ENCODE measurements at regions not wholly inside any gene's neighbourhood (a gene's known extent, or its start where the extent isn't known, plus 50 kb on each side); places are given as distances from the start of the nearest gene placed in this dataset.

GRCh38 chr5:87539839-87540238, 127.1 kb upstream of the CCNH start:
- TF ChIP-seq, protein P1, sequence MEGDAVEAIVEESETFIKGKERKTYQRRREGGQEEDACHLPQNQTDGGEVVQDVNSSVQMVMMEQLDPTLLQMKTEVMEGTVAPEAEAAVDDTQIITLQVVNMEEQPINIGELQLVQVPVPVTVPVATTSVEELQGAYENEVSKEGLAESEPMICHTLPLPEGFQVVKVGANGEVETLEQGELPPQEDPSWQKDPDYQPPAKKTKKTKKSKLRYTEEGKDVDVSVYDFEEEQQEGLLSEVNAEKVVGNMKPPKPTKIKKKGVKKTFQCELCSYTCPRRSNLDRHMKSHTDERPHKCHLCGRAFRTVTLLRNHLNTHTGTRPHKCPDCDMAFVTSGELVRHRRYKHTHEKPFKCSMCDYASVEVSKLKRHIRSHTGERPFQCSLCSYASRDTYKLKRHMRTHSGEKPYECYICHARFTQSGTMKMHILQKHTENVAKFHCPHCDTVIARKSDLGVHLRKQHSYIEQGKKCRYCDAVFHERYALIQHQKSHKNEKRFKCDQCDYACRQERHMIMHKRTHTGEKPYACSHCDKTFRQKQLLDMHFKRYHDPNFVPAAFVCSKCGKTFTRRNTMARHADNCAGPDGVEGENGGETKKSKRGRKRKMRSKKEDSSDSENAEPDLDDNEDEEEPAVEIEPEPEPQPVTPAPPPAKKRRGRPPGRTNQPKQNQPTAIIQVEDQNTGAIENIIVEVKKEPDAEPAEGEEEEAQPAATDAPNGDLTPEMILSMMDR (IDR thresholded peaks at IDR 0.05), result no peak

DNA sequence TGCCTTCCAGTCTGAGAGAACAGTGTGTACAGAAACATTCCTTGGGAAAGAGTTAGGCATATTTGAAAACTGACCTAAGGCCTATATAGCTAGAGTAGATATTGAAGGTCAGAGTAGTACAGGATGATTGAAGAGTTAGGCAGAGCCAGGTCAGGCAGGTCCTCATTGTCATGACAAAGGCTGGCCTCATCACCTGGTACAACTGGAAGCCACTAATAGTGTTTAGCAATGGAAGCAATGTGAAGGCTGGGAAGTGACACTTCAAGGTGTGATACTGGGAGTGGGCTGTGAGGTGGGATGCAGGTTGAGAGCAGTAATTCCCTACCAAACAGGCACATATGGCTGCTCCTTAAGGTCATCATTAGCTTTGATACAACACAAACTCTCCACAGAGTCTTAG, 123.6 kb upstream of the CCNH start:
- intact Hi-C loops (cut with DNase I), result no loop called here
- Histone ChIP-seq H3K36me3 (no peaks in the 10 kb centered on the region), H3K27me3 (no peaks in the 10 kb centered on the region), H3K4me1 (no peaks in the 10 kb centered on the region), H3K4me3 (no peak overlapping the region), H3K27ac (no peak overlapping the region), H3K9me3 (no peaks in the 10 kb centered on the region)
- ATAC-seq (no peak), DNase-seq (no peak)
- TF ChIP-seq, protein P1 (IDR thresholded peaks at IDR 0.05), result no peak

More at GRCh38 chr5:87539839-87540238, 127.1 kb upstream of the CCNH start:
- H3K27me3 ChIP-seq, result no peaks in the 10 kb centered on the region
- H3K36me3 ChIP-seq, result no peaks in the 10 kb centered on the region
- H3K9me3 ChIP-seq, result no peaks in the 10 kb centered on the region
- no peak overlapping the region for H3K27ac ChIP-seq
- intact Hi-C loops (cut with DNase I), result no loop called here
- DNase-seq (no peak), ATAC-seq (no peak)
- no peak overlapping the region for H3K4me3 ChIP-seq
- H3K4me1 ChIP-seq, result no peaks in the 10 kb centered on the region

GRCh38 chr5:87535706-87536105, 123.0 kb upstream of the CCNH start:
- Histone ChIP-seq H3K4me3 (no peak overlapping the region), H3K27me3 (no peaks in the 10 kb centered on the region), H3K9me3 (no peaks in the 10 kb centered on the region), H3K27ac (no peak overlapping the region), H3K4me1 (no peaks in the 10 kb centered on the region), H3K36me3 (no peaks in the 10 kb centered on the region)
- ATAC-seq (no peak), DNase-seq (peak in 2 of 4 donors; percentile 9 to 21)
- intact Hi-C loops (cut with DNase I), result no loop called here
- TF ChIP-seq, protein P1 (IDR thresholded peaks at IDR 0.05), result no peak

DNA sequence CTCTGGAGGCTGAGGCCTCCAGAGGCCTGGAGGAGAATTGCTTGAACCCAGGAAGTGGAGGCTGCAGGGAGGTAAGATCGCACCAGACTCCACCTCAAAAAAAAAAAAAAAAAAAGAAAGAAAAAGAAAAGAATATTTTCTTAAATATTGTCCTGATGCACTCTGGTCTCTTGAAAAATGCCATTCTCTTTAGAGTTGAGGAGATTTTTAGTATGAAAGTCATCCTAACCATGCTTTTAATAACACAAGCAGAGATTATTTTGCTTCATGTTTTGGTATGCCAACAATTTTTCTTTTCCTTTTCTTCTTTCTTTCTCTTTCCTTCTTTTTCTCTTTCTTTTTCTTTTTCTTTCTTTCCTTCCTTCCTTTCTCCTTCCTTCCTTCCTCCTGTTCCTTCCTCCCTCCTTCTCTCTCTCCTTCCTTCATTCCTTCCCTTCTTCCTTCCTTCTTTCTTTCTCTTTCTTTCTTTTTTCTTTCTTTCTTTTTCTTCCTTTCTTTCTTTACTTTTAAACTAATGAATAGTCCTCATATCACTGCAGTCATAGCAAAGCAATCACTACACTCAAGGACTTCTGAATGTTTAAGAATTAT, 116.9 kb upstream of the CCNH start:
- H3K4me1 ChIP-seq, result no peaks in the 10 kb centered on the region
- intact Hi-C loops (cut with DNase I), result no loop called here
- no peak overlapping the region for H3K4me3 ChIP-seq
- no peak overlapping the region for H3K27ac ChIP-seq
- H3K9me3 ChIP-seq, result no peaks in the 10 kb centered on the region
- H3K36me3 ChIP-seq, result no peaks in the 10 kb centered on the region
- H3K27me3 ChIP-seq, result no peaks in the 10 kb centered on the region
- TF ChIP-seq, protein P1 (IDR thresholded peaks at IDR 0.05), result no peak
- ATAC-seq (no peak), DNase-seq (no peak)

- H3K36me3 ChIP-seq, result no peaks in the 10 kb centered on the region
- DNase-seq (no peak), ATAC-seq (no peak)
- H3K27ac ChIP-seq, result no peak overlapping the region
- no peaks in the 10 kb centered on the region for H3K4me1 ChIP-seq
- no peaks in the 10 kb centered on the region for H3K27me3 ChIP-seq
- no peak overlapping the region for H3K4me3 ChIP-seq
- TF ChIP-seq, protein P1 (IDR thresholded peaks at IDR 0.05), result no peak
- no peaks in the 10 kb centered on the region for H3K9me3 ChIP-seq
- intact Hi-C loops (cut with DNase I), result no loop called here
Observed at GRCh38 chr5:87526131-87526530, 113.4 kb upstream of the CCNH start.

Measured in left lung (tissue), 4 donors.